IPS-15b (cell line): ENCODE measurements at regions not wholly inside any gene's neighbourhood (a gene's known extent, or its start where the extent isn't known, plus 50 kb on each side); places are given as distances from the start of the nearest gene placed in this dataset.

Experiments
- H3K27me3 ChIP-seq: one replicate; pipeline ENCODE4 v1.6.1; 2013; ENCODE audit warnings: low read length; ENCODE audit not compliant: control insufficient read depth, insufficient read depth
- H3K36me3 ChIP-seq: one replicate; pipeline ENCODE4 v1.6.1; 2013; ENCODE audit warnings: low read length; ENCODE audit not compliant: control insufficient read depth, insufficient read depth
- H3K4me1 ChIP-seq: one replicate; pipeline ENCODE4 v1.6.1; 2013; ENCODE audit warnings: mild to moderate bottlenecking, low read length; ENCODE audit not compliant: control insufficient read depth, insufficient read depth
- H3K4me3 ChIP-seq: one replicate; pipeline ENCODE4 v1.5.1; 2013; ENCODE audit warnings: low read depth, low read length
- H3K9ac ChIP-seq: one replicate; pipeline ENCODE4 v1.6.1; 2013; ENCODE audit warnings: low read depth, mild to moderate bottlenecking, low read length
- H3K9me3 ChIP-seq: one replicate; pipeline ENCODE4 v1.6.1; 2013; ENCODE audit warnings: mild to moderate bottlenecking, low read length; ENCODE audit not compliant: control insufficient read depth, insufficient read depth

- no peaks in the 10 kb centered on the region for H3K27me3 ChIP-seq
- no peak overlapping the region for H3K9ac ChIP-seq
- H3K9me3 ChIP-seq, result no peaks in the 10 kb centered on the region
- no peak overlapping the region for H3K4me3 ChIP-seq
- no peaks in the 10 kb centered on the region for H3K36me3 ChIP-seq
- H3K4me1 ChIP-seq, result no peaks in the 10 kb centered on the region
These were observed 1140.9 kb downstream of the GATA3 start for GRCh38 chr10:9195385-9195784.

- Histone ChIP-seq H3K27me3 (no peaks in the 10 kb centered on the region), H3K9me3 (no peaks in the 10 kb centered on the region), H3K4me3 (no peak overlapping the region), H3K9ac (no peak overlapping the region), H3K4me1 (no peaks in the 10 kb centered on the region), H3K36me3 (no peaks in the 10 kb centered on the region)
These were observed 1144.1 kb downstream of the GATA3 start for GRCh38 chr10:9198611-9199010.

- no peak overlapping the region for H3K4me3 ChIP-seq
- H3K36me3 ChIP-seq, result no peaks in the 10 kb centered on the region
- H3K9ac ChIP-seq, result no peak overlapping the region
- no peaks in the 10 kb centered on the region for H3K9me3 ChIP-seq
- no peaks in the 10 kb centered on the region for H3K27me3 ChIP-seq
- no peaks in the 10 kb centered on the region for H3K4me1 ChIP-seq
These were observed 1151.1 kb downstream of the GATA3 start for GRCh38 chr10:9205558-9205957.

- Histone ChIP-seq H3K4me3 (no peak overlapping the region), H3K9ac (no peak overlapping the region), H3K9me3 (no peaks in the 10 kb centered on the region), H3K27me3 (no peaks in the 10 kb centered on the region), H3K36me3 (no peaks in the 10 kb centered on the region), H3K4me1 (no peaks in the 10 kb centered on the region)
These were observed 1154.8 kb downstream of the GATA3 start for GRCh38 chr10:9209105-9209798.

GRCh38 chr10:9211228-9211627, 1156.7 kb downstream of the GATA3 start:
- H3K4me1 ChIP-seq, result no peaks in the 10 kb centered on the region

GRCh38 chr10:9214618-9215017, 1160.1 kb downstream of the GATA3 start:
- no peak overlapping the region for H3K9ac ChIP-seq
- H3K36me3 ChIP-seq, result no peaks in the 10 kb centered on the region
- H3K9me3 ChIP-seq, result no peaks in the 10 kb centered on the region
- H3K4me3 ChIP-seq, result no peak overlapping the region
- H3K27me3 ChIP-seq, result no peaks in the 10 kb centered on the region
- H3K4me1 ChIP-seq, result no peaks in the 10 kb centered on the region

More at GRCh38 chr10:9211228-9211627, 1156.7 kb downstream of the GATA3 start:
- Histone ChIP-seq H3K4me3 (no peak overlapping the region), H3K9me3 (no peaks in the 10 kb centered on the region), H3K9ac (no peak overlapping the region), H3K27me3 (no peaks in the 10 kb centered on the region), H3K36me3 (no peaks in the 10 kb centered on the region)

- H3K4me3 ChIP-seq, result no peak overlapping the region
- H3K36me3 ChIP-seq, result no peaks in the 10 kb centered on the region
- H3K9me3 ChIP-seq, result no peaks in the 10 kb centered on the region
- H3K4me1 ChIP-seq, result no peaks in the 10 kb centered on the region
- H3K9ac ChIP-seq, result no peak overlapping the region
- no peaks in the 10 kb centered on the region for H3K27me3 ChIP-seq
These were observed 1160.6 kb downstream of the GATA3 start for GRCh38 chr10:9215121-9215520.

GRCh38 chr10:9219860-9220259, 1165.4 kb downstream of the GATA3 start:
- no peaks in the 10 kb centered on the region for H3K36me3 ChIP-seq
- H3K27me3 ChIP-seq, result no peaks in the 10 kb centered on the region
- H3K4me1 ChIP-seq, result no peaks in the 10 kb centered on the region
- H3K9me3 ChIP-seq, result no peaks in the 10 kb centered on the region
- no peak overlapping the region for H3K9ac ChIP-seq
- no peak overlapping the region for H3K4me3 ChIP-seq

GRCh38 chr10:9222917-9223316, 1168.4 kb downstream of the GATA3 start:
- H3K9me3 ChIP-seq, result no peaks in the 10 kb centered on the region
- H3K4me1 ChIP-seq, result no peaks in the 10 kb centered on the region
- H3K9ac ChIP-seq, result no peak overlapping the region
- no peaks in the 10 kb centered on the region for H3K36me3 ChIP-seq
- no peak overlapping the region for H3K4me3 ChIP-seq
- H3K27me3 ChIP-seq, result no peaks in the 10 kb centered on the region

- H3K4me3 ChIP-seq, result no peak overlapping the region
- no peaks in the 10 kb centered on the region for H3K27me3 ChIP-seq
- no peak overlapping the region for H3K9ac ChIP-seq
- no peaks in the 10 kb centered on the region for H3K9me3 ChIP-seq
- H3K36me3 ChIP-seq, result no peaks in the 10 kb centered on the region
- no peaks in the 10 kb centered on the region for H3K4me1 ChIP-seq
These were observed 1173.3 kb downstream of the GATA3 start for GRCh38 chr10:9227679-9228365.

- Histone ChIP-seq H3K36me3 (no peaks in the 10 kb centered on the region), H3K9me3 (no peaks in the 10 kb centered on the region), H3K4me3 (no peak overlapping the region), H3K27me3 (no peaks in the 10 kb centered on the region), H3K9ac (no peak overlapping the region), H3K4me1 (no peaks in the 10 kb centered on the region)
These were observed 1174.3 kb downstream of the GATA3 start for GRCh38 chr10:9228771-9229170.

GRCh38 chr10:9229702-9230244, 1175.3 kb downstream of the GATA3 start:
- no peaks in the 10 kb centered on the region for H3K27me3 ChIP-seq
- H3K4me1 ChIP-seq, result no peaks in the 10 kb centered on the region
- no peak overlapping the region for H3K4me3 ChIP-seq
- H3K9me3 ChIP-seq, result no peaks in the 10 kb centered on the region
- H3K36me3 ChIP-seq, result no peaks in the 10 kb centered on the region
- H3K9ac ChIP-seq, result no peak overlapping the region
